ENCODE measurements at regions not wholly inside any gene's neighbourhood (a gene's known extent, or its start where the extent isn't known, plus 50 kb on each side); places are given as distances from the start of the nearest gene placed in this dataset.

DNA sequence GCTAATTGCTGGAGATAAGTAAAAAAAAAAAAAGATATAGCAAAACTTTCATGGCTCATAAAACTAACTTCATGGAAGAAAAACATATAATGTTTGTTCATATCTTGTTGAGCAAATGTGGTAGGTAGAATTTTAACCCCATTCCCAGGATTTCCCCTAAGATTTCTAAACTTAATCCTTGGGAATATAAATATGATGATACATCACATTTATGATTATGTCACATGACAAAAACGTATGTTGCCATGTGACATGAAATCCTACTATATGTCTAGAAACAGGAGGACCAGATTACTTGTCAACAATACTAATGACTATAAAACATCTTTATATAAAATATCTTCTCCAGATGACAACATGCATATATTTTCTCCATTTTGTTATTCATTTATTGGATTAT, 679.0 kb upstream of the LRRC4C start:
- no peak for TF ChIP-seq SMC3 (conservative IDR thresholded peaks at IDR 0.05; ENCODE audit: poor library complexity)
- no peak for TF ChIP-seq RAD21 (conservative IDR thresholded peaks at IDR 0.05)
- TF ChIP-seq EZH2 (IDR thresholded peaks at IDR 0.05; ENCODE audit: borderline replicate concordance, insufficient read depth, low read length, poor library complexity, severe bottlenecking), result no peak
- no peak for TF ChIP-seq POLR2AphosphoS5 (IDR thresholded peaks at IDR 0.05)
- TF ChIP-seq MXI1 (conservative IDR thresholded peaks at IDR 0.05; ENCODE audit: poor library complexity, severe bottlenecking), result no peak
- TF ChIP-seq EP300 (conservative IDR thresholded peaks at IDR 0.05; ENCODE audit: poor library complexity, severe bottlenecking), result no peak
- no peak for TF ChIP-seq CTCF (IDR thresholded peaks at IDR 0.05; ENCODE audit: poor library complexity, severe bottlenecking)
- TF ChIP-seq TAF1 (IDR thresholded peaks at IDR 0.05; ENCODE audit: low read depth), result no peak
- no peak for TF ChIP-seq REST (IDR thresholded peaks at IDR 0.05; ENCODE audit: borderline replicate concordance)
- Histone ChIP-seq H3K9me3 (ENCODE audit: low read length) (no peaks in the 10 kb centered on the region), H3F3A (ENCODE audit: insufficient read depth, low read length, poor library complexity, severe bottlenecking) (no peaks in the 10 kb centered on the region), H3K4me2 (ENCODE audit: low read length) (no peak overlapping the region), H3K9me2 (ENCODE audit: insufficient read depth, low read length) (no peaks in the 10 kb centered on the region), H3K27me3 (ENCODE audit: insufficient read depth, low read depth, low read length) (no peaks in the 10 kb centered on the region), H2AFZ (ENCODE audit: low read depth, low read length) (no peak overlapping the region), H3K36me3 (ENCODE audit: insufficient read depth, low read length) (no peaks in the 10 kb centered on the region), H4K20me1 (ENCODE audit: insufficient read depth) (no peaks in the 10 kb centered on the region), H3K4me3 (ENCODE audit: low read length) (no peak overlapping the region), H3K9ac (ENCODE audit: low read length) (no peak overlapping the region), H3K79me2 (replicated peaks; ENCODE audit: insufficient read depth, low read length) (no peaks in the 10 kb centered on the region), H3K27ac (ENCODE audit: low read length) (no peak overlapping the region)

GRCh38 chr11:42145311-42145710, 685.9 kb upstream of the LRRC4C start:
- H3K4me3 ChIP-seq (ENCODE audit: low read length), result no peak overlapping the region
- no peaks in the 10 kb centered on the region for H3K9me2 ChIP-seq (ENCODE audit: insufficient read depth, low read length)
- no peak overlapping the region for H3K27ac ChIP-seq (ENCODE audit: low read length)
- H3K4me2 ChIP-seq (ENCODE audit: low read length), result no peak overlapping the region
- H2AFZ ChIP-seq (ENCODE audit: low read depth, low read length), result no peak overlapping the region
- no peaks in the 10 kb centered on the region for H3F3A ChIP-seq (ENCODE audit: insufficient read depth, low read length, poor library complexity, severe bottlenecking)
- no peaks in the 10 kb centered on the region for H3K79me2 ChIP-seq (replicated peaks; ENCODE audit: insufficient read depth, low read length)
- no peaks in the 10 kb centered on the region for H3K36me3 ChIP-seq (ENCODE audit: insufficient read depth, low read length)
- H3K9me3 ChIP-seq (ENCODE audit: low read length), result peaks cover 4% of the 10 kb centered on the region
- no peaks in the 10 kb centered on the region for H3K27me3 ChIP-seq (ENCODE audit: insufficient read depth, low read depth, low read length)
- no peaks in the 10 kb centered on the region for H4K20me1 ChIP-seq (ENCODE audit: insufficient read depth)
- no peak for TF ChIP-seq EZH2 (IDR thresholded peaks at IDR 0.05; ENCODE audit: borderline replicate concordance, insufficient read depth, low read length, poor library complexity, severe bottlenecking)
- TF ChIP-seq MXI1 (conservative IDR thresholded peaks at IDR 0.05; ENCODE audit: poor library complexity, severe bottlenecking), result no peak
- TF ChIP-seq RAD21 (conservative IDR thresholded peaks at IDR 0.05), result no peak
- TF ChIP-seq POLR2AphosphoS5 (IDR thresholded peaks at IDR 0.05), result no peak
- TF ChIP-seq TAF1 (IDR thresholded peaks at IDR 0.05; ENCODE audit: low read depth), result no peak
- no peak for TF ChIP-seq CTCF (IDR thresholded peaks at IDR 0.05; ENCODE audit: poor library complexity, severe bottlenecking)
- TF ChIP-seq EP300 (conservative IDR thresholded peaks at IDR 0.05; ENCODE audit: poor library complexity, severe bottlenecking), result no peak
- no peak for TF ChIP-seq SMC3 (conservative IDR thresholded peaks at IDR 0.05; ENCODE audit: poor library complexity)
- no peak for TF ChIP-seq REST (IDR thresholded peaks at IDR 0.05; ENCODE audit: borderline replicate concordance)
- H3K9ac ChIP-seq (ENCODE audit: low read length), result no peak overlapping the region
